HCT116 (cell line): ENCODE measurements at regions not wholly inside any gene's neighbourhood (a gene's known extent, or its start where the extent isn't known, plus 50 kb on each side); places are given as distances from the start of the nearest gene placed in this dataset.

Experiments used
- ATAC-seq: fragments of 200-7000 bp; cut with Tn5 transposase; 2 replicates; pipeline ENCODE4 v1.9.1; 2020; ENCODE audit warnings: mild to moderate bottlenecking, moderate library complexity
- BruUV-seq: library from RNA; stranded (reverse); fragments of 400-500 nt; replicated peaks from 2 replicates; lab custom pipeline; 2021; lab: Mats Ljungman, UMichigan
- CTCF ChIA-PET: fragments of 300-600 bp; sonication (Branson Sonifier 250); formaldehyde crosslinking; loops from one replicate; lab custom pipeline; 2021; ENCODE audit warnings: antibody characterized with exemption; lab: Charles Lee
- POLR2A ChIA-PET: fragments of 300-600, 350-600 bp; sonication (Branson Sonifier 250); formaldehyde crosslinking; loops from one replicate; lab custom pipeline; 2021; ENCODE audit warnings: antibody characterized with exemption; lab: Charles Lee
- RAD21 ChIA-PET, 2 experiments: fragments of 300-600 bp; sonication (Branson Sonifier 250); formaldehyde crosslinking; loops; one replicate each; lab custom pipeline; 2023; ENCODE audit warnings: low total read pairs in 2 of 2; ENCODE audit not compliant: uncharacterized antibody in 2 of 2, unreplicated experiment in 2 of 2, low non-redundant PET in 1 of 2; lab: Charles Lee
- DNase-seq: peaks from one replicate; pipeline ENCODE4 v3.0.0-alpha.2; 2010; ENCODE audit warnings: low read depth, low spot score
- H2AFZ ChIP-seq: fragments of 200-600 bp; shearing (Covaris generic), sonication (generic); 2 replicates; pipeline ENCODE4 v1.6.1; 2017; ENCODE audit warnings: low read depth, mixed run types, mixed read lengths, antibody characterized with exemption, low read length; ENCODE audit not compliant: poor library complexity, severe bottlenecking
- H3K27ac ChIP-seq: 2 replicates; pipeline ENCODE4 v1.5.1; 2012; ENCODE audit warnings: low read depth, low read length
- H3K27me3 ChIP-seq: fragments of 200-600 bp; sonication (generic); 2 replicates; pipeline ENCODE4 v1.6.1; 2016; ENCODE audit warnings: mixed run types, low read length, mixed read lengths; ENCODE audit not compliant: insufficient read depth
- H3K36me3 ChIP-seq, 2 experiments: fragments of 200-500 bp in 1 of 2; fragments of 200-600 bp in 1 of 2; sonication (Bioruptor generic) in 1 of 2; sonication (generic) in 1 of 2; 2 replicates each; pipeline versions ENCODE4 v1.5.1 to v1.6.1; 2014 to 2016; ENCODE audit warnings: low read length in 2 of 2, inconsistent platforms in 1 of 2, mixed read lengths in 1 of 2, mixed run types in 1 of 2; ENCODE audit not compliant: insufficient read depth in 2 of 2, control insufficient read depth in 1 of 2
- H3K4me1 ChIP-seq, 2 experiments: fragments of 200-600 bp in 1 of 2; sonication (generic) in 1 of 2; 2 replicates each; pipeline versions ENCODE4 v1.5.1 to v1.6.1; 2012 to 2017; ENCODE audit warnings: low read length in 2 of 2, inconsistent platforms in 1 of 2, mild to moderate bottlenecking in 1 of 2, mixed read lengths in 1 of 2, mixed run types in 1 of 2, moderate library complexity in 1 of 2; ENCODE audit not compliant: insufficient read depth in 2 of 2, control insufficient read depth in 1 of 2
- H3K4me2 ChIP-seq: fragments of 200-600 bp; sonication (generic); 2 replicates; pipeline ENCODE4 v1.6.1; 2017; ENCODE audit warnings: mixed run types, low read length, mixed read lengths
- H3K4me3 ChIP-seq, 2 experiments: fragments of 200-600 bp in 1 of 2; sonication (generic) in 1 of 2; replicated peaks in 1 of 2; 2 replicates each; pipeline ENCODE4 v1.5.1; 2011 to 2016; ENCODE audit warnings: low read length in 2 of 2, control low read depth in 1 of 2, low read depth in 1 of 2, mild to moderate bottlenecking in 1 of 2, mixed read lengths in 1 of 2, mixed run types in 1 of 2
- H3K79me2 ChIP-seq: fragments of 200-600 bp; sonication (generic); 2 replicates; pipeline ENCODE4 v1.6.1; 2017; ENCODE audit warnings: mild to moderate bottlenecking, mixed run types, low read length, moderate library complexity, mixed read lengths; ENCODE audit not compliant: insufficient read depth
- H3K9ac ChIP-seq: fragments of 200-600 bp; sonication (generic); 2 replicates; pipeline ENCODE4 v1.6.1; 2016; ENCODE audit warnings: low read length, mixed read lengths
- H3K9me2 ChIP-seq: fragments of 200-600 bp; sonication (generic), shearing (Covaris generic); 2 replicates; pipeline ENCODE4 v1.6.1; 2017; ENCODE audit warnings: mixed run types, mild to moderate bottlenecking, moderate library complexity; ENCODE audit not compliant: insufficient read depth
- H3K9me3 ChIP-seq, 2 experiments: fragments of 200-500 bp in 1 of 2; fragments of 200-600 bp in 1 of 2; sonication (Bioruptor generic) in 1 of 2; sonication (generic) in 1 of 2; 2 replicates each; pipeline ENCODE4 v1.6.1; 2014 to 2017; ENCODE audit warnings: low read length in 2 of 2, mixed read lengths in 2 of 2, inconsistent platforms in 1 of 2, low read depth in 1 of 2, mild to moderate bottlenecking in 1 of 2, mixed run types in 1 of 2, moderate library complexity in 1 of 2; ENCODE audit not compliant: control insufficient read depth in 1 of 2, insufficient read depth in 1 of 2
- H4K20me1 ChIP-seq: fragments of 200-600 bp; sonication (generic), shearing (Covaris generic); 2 replicates; pipeline ENCODE4 v1.6.1; 2017; ENCODE audit warnings: mixed run types, mild to moderate bottlenecking, moderate library complexity; ENCODE audit not compliant: insufficient read depth
- ATF3 ChIP-seq: IDR thresholded peaks from 2 replicates; pipeline ENCODE4 v1.6.1; 2012
- CTCF ChIP-seq, 3 experiments: fragments of 200-600 bp in 1 of 3; sonication (generic) in 1 of 3; IDR thresholded peaks in 2 of 3; conservative IDR thresholded peaks in 1 of 3; 2 replicates each; pipeline ENCODE4 v1.5.1; 2012 to 2017; ENCODE audit warnings: low read depth in 2 of 3, low read length in 2 of 3, antibody characterized with exemption in 1 of 3, borderline replicate concordance in 1 of 3, control low read depth in 1 of 3, mild to moderate bottlenecking in 1 of 3, mixed read lengths in 1 of 3, mixed run types in 1 of 3, moderate library complexity in 1 of 3; ENCODE audit not compliant: insufficient read depth in 1 of 3
- ELF1 ChIP-seq: IDR thresholded peaks from 2 replicates; pipeline ENCODE4 v1.6.1; 2012; ENCODE audit warnings: low read depth, borderline replicate concordance
- POLR2A ChIP-seq: IDR thresholded peaks from 2 replicates; pipeline ENCODE4 v1.7.0; 2011; ENCODE audit warnings: borderline replicate concordance; ENCODE audit not compliant: insufficient read depth, insufficient read length; ENCODE audit errors: extremely low read depth
- POLR2AphosphoS5 ChIP-seq: IDR thresholded peaks from 2 replicates; pipeline ENCODE4 v1.6.1; 2011; ENCODE audit warnings: mild to moderate bottlenecking, low read depth, low read length, moderate library complexity
- RAD21 ChIP-seq: IDR thresholded peaks from 2 replicates; pipeline ENCODE4 v1.6.1; 2012; ENCODE audit warnings: low read depth, mild to moderate bottlenecking
- REST ChIP-seq: IDR thresholded peaks from 2 replicates; pipeline ENCODE4 v1.6.1; 2012; ENCODE audit warnings: low read depth
- SP1 ChIP-seq: IDR thresholded peaks from 2 replicates; pipeline ENCODE4 v1.6.1; 2012; ENCODE audit warnings: low read depth
- YY1 ChIP-seq: IDR thresholded peaks from 2 replicates; pipeline ENCODE4 v1.6.1; 2011; ENCODE audit warnings: low read length, low read depth, moderate library complexity, mild to moderate bottlenecking; ENCODE audit not compliant: insufficient replicate concordance; ENCODE audit errors: extremely low read depth
- ZNF274 ChIP-seq: fragments of 200-500 bp; sonication (Bioruptor generic); IDR thresholded peaks from 2 replicates; pipeline ENCODE4 v1.6.1; 2014; ENCODE audit warnings: mild to moderate bottlenecking, low read depth, low read length, inconsistent platforms
- intact Hi-C: fragments of 100-400 bp; cut with micrococcal nuclease; formaldehyde crosslinking; loops from 2 replicates; pipeline ENCODE4 v1.10.0; 2022

GRCh38 chr7:115087437-115087836 is 165.5 kb downstream of the MDFIC start (continued):
- TF ChIP-seq ZNF274 = no peak
- TF ChIP-seq, all 23 proteins: peak for 5

GRCh38 chr7:115086146-115086841 is 164.4 kb downstream of the MDFIC start:
- CTCF ChIA-PET = interaction anchor here (1.2 kb wide), 1 partner anchor 13 kb away, joined by 3 read pairs; no protein-coding TSS in a partner anchor
- no peak overlapping the region for H3K9ac ChIP-seq
- no peak for TF ChIP-seq ATF3
- TF ChIP-seq ELF1 = no peak
- TF ChIP-seq POLR2A = no peak
- TF ChIP-seq RAD21 = peak; percentile 41; the same call in 1 of the 2 replicates
- TF ChIP-seq POLR2AphosphoS5 = no peak
- TF ChIP-seq CTCF (IDR thresholded peaks at IDR 0.05 in 2 of 3, conservative IDR thresholded peaks at IDR 0.05 in 1 of 3; ENCODE audit: borderline replicate concordance in 1 of 3, insufficient read depth in 1 of 3, low read depth in 2 of 3, low read length in 2 of 3) = peak; percentile 7 to 48 (median 18); a peak in 2 of 6 replicates
- TF ChIP-seq ZNF274 = no peak
- TF ChIP-seq REST = no peak
- no peak for TF ChIP-seq SP1
- TF ChIP-seq YY1 = no peak
- TF ChIP-seq, all 23 proteins: peak for 2
- RAD21 ChIA-PET = interaction anchor here in 1 of 2 experiments (1.7 kb wide), 1 partner anchor 765 kb away, joined by 3 read pairs; no protein-coding TSS in a partner anchor
- intact Hi-C loops = loop anchor here (10.0 kb wide), 1 partner anchor 619 kb away; no protein-coding TSS in a partner anchor
- Histone ChIP-seq H3K4me1 (peaks cover 7 to 11% of the 10 kb centered on the region in 2 experiments; a peak in 3 of 4 replicates), H2AFZ (no peak overlapping the region), H3K4me3 (no peak overlapping the region), H3K36me3 (no peaks in the 10 kb centered on the region), H3K79me2 (no peaks in the 10 kb centered on the region), H3K27ac (no peak overlapping the region), H3K9me2 (no peaks in the 10 kb centered on the region), H3K4me2 (no peak overlapping the region), H3K27me3 (no peaks in the 10 kb centered on the region), H3K9me3 (no peaks in the 10 kb centered on the region), H4K20me1 (no peaks in the 10 kb centered on the region)
- POLR2A ChIA-PET = no interaction called here
- ATAC-seq = peak; percentile 57; the same call in 1 of the 2 replicates
- no TSS peak for BruUV-seq
- DNase-seq = no peak
